Spleen (tissue), 11 donors: ENCODE measurements at regions not wholly inside any gene's neighbourhood (a gene's known extent, or its start where the extent isn't known, plus 50 kb on each side); places are given as distances from the start of the nearest gene placed in this dataset.

Experiments used
- DNase-seq: peaks from one replicate; pipeline ENCODE4 v3.0.0-alpha.2; 2020
- H3K27ac ChIP-seq, 8 donors: fragments of 200-600 bp; sonication (generic) in 7 of 8; 1 replicate in 4 of 8; 2 replicates in 4 of 8; pipeline versions ENCODE4 v1.5.0 to v1.8.0; 2016 to 2021; ENCODE audit warnings: inconsistent platforms in 4 of 8, mild to moderate bottlenecking in 4 of 8, moderate library complexity in 1 of 8
- H3K27me3 ChIP-seq, 7 donors: fragments of 200-600 bp; sonication (generic) in 6 of 7; replicated peaks in 1 of 7; 1 replicate in 4 of 7; 2 replicates in 3 of 7; pipeline versions ENCODE4 v1.5.0 to v1.8.0; 2016 to 2021; ENCODE audit warnings: inconsistent platforms in 3 of 7, mild to moderate bottlenecking in 1 of 7
- H3K36me3 ChIP-seq, 6 donors: fragments of 200-600 bp; sonication (generic) in 5 of 6; 1 replicate in 4 of 6; 2 replicates in 2 of 6; pipeline versions ENCODE4 v1.5.0 to v1.8.0; 2016 to 2021; ENCODE audit warnings: inconsistent platforms in 2 of 6
- H3K4me1 ChIP-seq, 6 donors: fragments of 200-600 bp; sonication (generic) in 5 of 6; 1 replicate in 3 of 6; 2 replicates in 3 of 6; pipeline versions ENCODE4 v1.5.0 to v1.8.0; 2016 to 2021; ENCODE audit warnings: inconsistent platforms in 3 of 6
- H3K4me3 ChIP-seq, 8 donors: fragments of 200-600 bp; sonication (generic) in 7 of 8; 1 replicate in 4 of 8; 2 replicates in 4 of 8; pipeline versions ENCODE4 v1.5.0 to v1.8.0; 2016 to 2021; ENCODE audit warnings: inconsistent platforms in 4 of 8, mild to moderate bottlenecking in 4 of 8, moderate library complexity in 2 of 8
- H3K9me3 ChIP-seq, 8 donors: fragments of 200-600 bp; sonication (generic) in 7 of 8; 1 replicate in 4 of 8; 2 replicates in 4 of 8; pipeline versions ENCODE4 v1.5.0 to v1.8.0; 2016 to 2021; ENCODE audit warnings: inconsistent platforms in 4 of 8
- CTCF ChIP-seq, 11 experiments: fragments of 200-600 bp in 7 of 11; fragments of 450-650 bp in 4 of 11; sonication (generic) in 4 of 11; IDR thresholded peaks in 8 of 11; conservative IDR thresholded peaks in 3 of 11; 1 replicate in 7 of 11; 2 replicates in 4 of 11; pipeline versions ENCODE4 v1.4.0 to v1.8.0; 2016 to 2021; ENCODE audit warnings: antibody characterized with exemption in 11 of 11, inconsistent platforms in 4 of 11, mild to moderate bottlenecking in 1 of 11
- POLR2A ChIP-seq, 3 donors: fragments of 450-650 bp; IDR thresholded peaks; one replicate each; pipeline ENCODE4 v1.5.1; 2017; ENCODE audit warnings: antibody characterized with exemption in 3 of 3, mild to moderate bottlenecking in 1 of 3
- POLR2AphosphoS5 ChIP-seq, 3 donors: sonication (generic); formaldehyde crosslinking; IDR thresholded peaks; one replicate each; pipeline ENCODE4 v1.5.1; 2017; ENCODE audit warnings: antibody characterized with exemption in 3 of 3
- WGBS, 5 donors: extraction: QIAGEN DNeasy Blood & Tissue Kit in 3 of 5; methylation state at CpG; one replicate each; pipeline versions ENCODE4 v1.1.5 to v1.1.7; 2013 to 2018; 5-methylcytosine and 5-hydroxymethylcytosine counted together
- intact Hi-C: fragments of 100-400 bp; cut with DNase I; formaldehyde crosslinking; loops from one replicate; pipeline ENCODE4 v1.15.0; 2023; ENCODE audit warnings: low total_unique reads
- donor health status: healthy with polysubstance abuse.
- donor health status: DM: no; HTN: no; CAD: no; lungs with moderate emphysema.
- donor health status: DM: no; HTN: no; CAD: no.
- donor health status: Bipolar disorder and iron deficiency.
- donor health status: healthy.
- donor health status: DM: no; HTN: no; CAD: no.
- donor health status: DM: yes; HTN: yes; CAD: no.

GRCh38 chr21:14751011-14751410, 204.9 kb upstream of the SAMSN1 start:
- Histone ChIP-seq H3K9me3 (peaks cover 0 to 9% (median 0%) of the 10 kb centered on the region in 8 donors), H3K4me3 (no peak overlapping the region), H3K4me1 (no peaks in the 10 kb centered on the region), H3K36me3 (no peaks in the 10 kb centered on the region), H3K27me3 (no peaks in the 10 kb centered on the region), H3K27ac (no peak overlapping the region)
- 87 to 94% (median 90%) methylated on average over 3 of the region's 3 CpGs for WGBS, 5 donors
- no peak for DNase-seq
- TF ChIP-seq POLR2A (IDR thresholded peaks at IDR 0.05) (no peak), CTCF (IDR thresholded peaks at IDR 0.05 in 8 of 11, conservative IDR thresholded peaks at IDR 0.05 in 3 of 11) (no peak), POLR2AphosphoS5 (IDR thresholded peaks at IDR 0.05) (no peak)
- intact Hi-C loops, result no loop called here

GRCh38 chr21:14750041-14750440, 203.9 kb upstream of the SAMSN1 start:
- H3K36me3 ChIP-seq, result no peaks in the 10 kb centered on the region
- no peak for DNase-seq
- intact Hi-C loops, result no loop called here
- no peak overlapping the region for H3K27ac ChIP-seq
- H3K4me1 ChIP-seq, result no peaks in the 10 kb centered on the region
- H3K9me3 ChIP-seq, result peaks cover 0 to 9% (median 0%) of the 10 kb centered on the region in 8 donors
- no peak overlapping the region for H3K4me3 ChIP-seq
- TF ChIP-seq CTCF (IDR thresholded peaks at IDR 0.05 in 8 of 11, conservative IDR thresholded peaks at IDR 0.05 in 3 of 11) (no peak), POLR2A (IDR thresholded peaks at IDR 0.05) (no peak), POLR2AphosphoS5 (IDR thresholded peaks at IDR 0.05) (no peak)
- no peaks in the 10 kb centered on the region for H3K27me3 ChIP-seq

GRCh38 chr21:14748662-14749061, 202.5 kb upstream of the SAMSN1 start:
- TF ChIP-seq POLR2A (IDR thresholded peaks at IDR 0.05), result no peak
- TF ChIP-seq POLR2AphosphoS5 (IDR thresholded peaks at IDR 0.05), result no peak
- no peak for TF ChIP-seq CTCF (IDR thresholded peaks at IDR 0.05 in 8 of 11, conservative IDR thresholded peaks at IDR 0.05 in 3 of 11)

GRCh38 chr21:14744368-14744767, 198.3 kb upstream of the SAMSN1 start:
- DNase-seq, result no peak
- 85 to 97% (median 88%) methylated on average over 1 of the region's 1 CpG for WGBS, 5 donors

More at GRCh38 chr21:14748662-14749061, 202.5 kb upstream of the SAMSN1 start:
- H3K4me1 ChIP-seq, result no peaks in the 10 kb centered on the region
- intact Hi-C loops, result no loop called here
- no peaks in the 10 kb centered on the region for H3K9me3 ChIP-seq
- no peaks in the 10 kb centered on the region for H3K27me3 ChIP-seq
- H3K4me3 ChIP-seq, result no peak overlapping the region
- no peak for DNase-seq
- 84 to 91% (median 87%) methylated on average over 2 of the region's 2 CpGs for WGBS, 5 donors
- no peaks in the 10 kb centered on the region for H3K36me3 ChIP-seq
- H3K27ac ChIP-seq, result no peak overlapping the region

More at GRCh38 chr21:14744368-14744767, 198.3 kb upstream of the SAMSN1 start:
- intact Hi-C loops, result no loop called here
- H3K36me3 ChIP-seq, result no peaks in the 10 kb centered on the region
- H3K27me3 ChIP-seq, result no peaks in the 10 kb centered on the region
- no peak overlapping the region for H3K4me3 ChIP-seq
- H3K9me3 ChIP-seq, result no peaks in the 10 kb centered on the region
- no peak overlapping the region for H3K27ac ChIP-seq
- no peaks in the 10 kb centered on the region for H3K4me1 ChIP-seq
- TF ChIP-seq CTCF (IDR thresholded peaks at IDR 0.05 in 8 of 11, conservative IDR thresholded peaks at IDR 0.05 in 3 of 11) (no peak), POLR2A (IDR thresholded peaks at IDR 0.05) (no peak), POLR2AphosphoS5 (IDR thresholded peaks at IDR 0.05) (no peak)
